Activated naive CD4-positive, alpha-beta T cell treated with anti-CD3 and anti-CD28 coated beads, Interleukin-2, amount 50 U/mL, for 24 hours (primary cell): ENCODE measurements at regions not wholly inside any gene's neighbourhood (a gene's known extent, or its start where the extent isn't known, plus 50 kb on each side); places are given as distances from the start of the nearest gene placed in this dataset.
"Not testable (repeated sequence)": the region's sequence is repeated elsewhere in the genome, so short reads cannot be mapped to it uniquely, and the experiment has no call there.

Source experiments
- H3K27ac Mint-ChIP-seq: one replicate; pipeline ENCODE4 v1.8.0; 2021; ENCODE audit warnings: mild to moderate bottlenecking, mixed read lengths
- H3K27me3 Mint-ChIP-seq: one replicate; pipeline ENCODE4 v1.8.0; 2021; ENCODE audit warnings: mixed read lengths
- H3K36me3 Mint-ChIP-seq: one replicate; pipeline ENCODE4 v1.8.0; 2021; ENCODE audit warnings: mixed read lengths
- H3K4me1 Mint-ChIP-seq: one replicate; pipeline ENCODE4 v1.8.0; 2021; ENCODE audit warnings: mixed read lengths
- H3K4me3 Mint-ChIP-seq: one replicate; pipeline ENCODE4 v1.8.0; 2021; ENCODE audit warnings: mild to moderate bottlenecking, mixed read lengths
- H3K9me3 Mint-ChIP-seq: one replicate; pipeline ENCODE4 v1.8.0; 2021; ENCODE audit warnings: mixed read lengths

DNA sequence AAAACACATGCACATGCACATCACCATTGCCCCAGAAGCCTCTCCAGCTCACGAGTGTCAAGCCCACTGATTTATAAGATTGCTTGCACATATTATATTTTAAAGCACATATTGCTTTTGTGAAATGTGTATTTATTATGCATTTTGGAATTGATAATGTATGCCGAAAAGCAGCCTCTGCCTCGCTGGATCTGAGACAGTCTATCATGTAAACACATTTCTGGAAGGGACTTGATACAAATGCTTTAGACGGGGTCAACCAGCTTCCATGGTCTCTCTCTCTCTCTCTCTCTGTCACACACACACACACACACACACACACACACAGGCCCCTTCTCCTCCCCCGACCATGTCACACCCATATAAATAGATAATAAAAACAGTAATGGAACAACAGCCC is 203.8 kb downstream of the TUBA3C start:
- Mint-ChIP-seq H3K9me3 (peaks cover 1% of the 10 kb centered on the region), H3K27ac (no peak overlapping the region), H3K4me1 (no peaks in the 10 kb centered on the region), H3K27me3 (no peaks in the 10 kb centered on the region), H3K36me3 (peaks cover 2% of the 10 kb centered on the region), H3K4me3 (no peak overlapping the region)

DNA sequence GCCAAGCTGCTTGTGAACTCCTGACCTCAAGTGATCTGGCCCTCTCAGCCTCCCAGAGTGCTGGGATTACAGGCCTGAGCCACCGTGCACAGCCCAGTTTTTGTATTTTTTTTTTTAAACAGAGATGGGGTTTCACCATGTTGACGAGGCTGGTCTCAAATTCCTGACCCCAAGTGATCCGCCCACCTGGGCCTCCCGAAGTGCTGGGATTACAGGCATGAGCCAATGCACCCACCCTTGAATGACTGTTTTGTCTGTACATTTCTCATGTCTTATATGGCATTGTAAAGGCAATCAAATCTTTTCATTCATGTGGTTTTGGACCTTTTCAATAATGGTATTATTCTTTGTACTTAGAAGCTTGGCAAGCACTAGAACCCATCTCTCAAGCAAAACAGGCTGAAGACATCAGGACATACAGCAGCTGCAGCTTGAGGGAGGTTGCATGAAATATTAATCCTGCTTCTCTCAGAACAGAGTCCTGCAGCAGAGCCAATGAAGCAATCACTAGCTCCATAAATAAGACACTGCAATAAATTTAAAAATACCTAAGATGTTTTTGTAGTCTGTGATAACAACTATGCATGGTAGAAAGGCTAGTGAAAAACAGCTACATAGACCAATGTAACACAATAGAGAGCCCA is 209.9 kb downstream of the TUBA3C start:
- Mint-ChIP-seq H3K27me3 (peaks cover 1% of the 10 kb centered on the region), H3K9me3 (no peaks in the 10 kb centered on the region), H3K4me3 (no peak overlapping the region), H3K4me1 (no peaks in the 10 kb centered on the region), H3K36me3 (peaks cover 2% of the 10 kb centered on the region), H3K27ac (no peak overlapping the region)

DNA sequence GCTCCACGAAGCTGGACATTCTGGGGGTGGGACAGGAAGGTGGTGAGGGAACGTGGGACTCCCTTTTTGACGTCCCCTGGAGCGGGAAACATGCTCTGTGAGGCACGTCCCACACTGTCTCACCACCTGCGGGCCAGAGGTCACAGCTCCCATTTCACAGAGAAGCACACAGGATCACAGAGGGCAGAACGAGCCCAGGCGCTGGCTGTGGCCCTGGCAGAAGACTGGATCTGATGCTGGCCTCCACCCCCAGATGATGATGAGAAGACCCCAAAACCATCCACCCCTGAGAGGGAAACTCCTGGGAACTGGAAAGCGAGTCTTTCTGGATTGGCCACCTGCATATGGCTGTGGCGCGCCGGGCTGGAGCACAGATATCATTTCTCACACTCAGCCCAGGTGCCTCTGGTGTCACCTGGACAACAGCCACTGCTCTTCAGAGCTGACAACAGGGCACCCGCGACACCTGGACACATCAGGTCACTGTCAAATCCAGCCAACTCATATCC is 216.2 kb downstream of the TUBA3C start:
- no peak overlapping the region for H3K27ac Mint-ChIP-seq
- no peaks in the 10 kb centered on the region for H3K36me3 Mint-ChIP-seq
- no peaks in the 10 kb centered on the region for H3K9me3 Mint-ChIP-seq
- H3K4me3 Mint-ChIP-seq = no peak overlapping the region
- H3K4me1 Mint-ChIP-seq = no peaks in the 10 kb centered on the region
- H3K27me3 Mint-ChIP-seq = no peaks in the 10 kb centered on the region

DNA sequence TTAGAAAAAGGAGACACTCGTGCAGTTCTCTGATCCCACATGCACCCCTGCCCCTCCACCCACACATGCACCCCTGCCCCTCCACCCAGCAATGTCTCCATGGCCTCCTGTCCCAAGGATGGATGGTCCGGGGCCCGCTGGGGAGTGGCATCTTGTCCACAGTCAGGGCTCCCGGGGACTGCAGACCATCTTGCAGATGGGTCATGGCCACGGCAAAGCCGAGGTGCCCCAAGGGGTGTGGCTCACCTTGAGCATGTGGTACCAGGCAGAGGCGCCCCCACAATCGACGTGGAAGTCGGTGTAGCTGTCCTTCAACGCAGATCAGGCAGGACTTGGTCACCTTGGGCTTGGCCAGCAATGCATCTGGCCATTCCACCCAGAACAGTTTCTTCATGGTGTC is 216.7 kb downstream of the TUBA3C start:
- no peak overlapping the region for H3K27ac Mint-ChIP-seq
- no peaks in the 10 kb centered on the region for H3K27me3 Mint-ChIP-seq
- H3K4me3 Mint-ChIP-seq = no peak overlapping the region
- no peaks in the 10 kb centered on the region for H3K36me3 Mint-ChIP-seq
- H3K9me3 Mint-ChIP-seq = no peaks in the 10 kb centered on the region
- no peaks in the 10 kb centered on the region for H3K4me1 Mint-ChIP-seq

DNA sequence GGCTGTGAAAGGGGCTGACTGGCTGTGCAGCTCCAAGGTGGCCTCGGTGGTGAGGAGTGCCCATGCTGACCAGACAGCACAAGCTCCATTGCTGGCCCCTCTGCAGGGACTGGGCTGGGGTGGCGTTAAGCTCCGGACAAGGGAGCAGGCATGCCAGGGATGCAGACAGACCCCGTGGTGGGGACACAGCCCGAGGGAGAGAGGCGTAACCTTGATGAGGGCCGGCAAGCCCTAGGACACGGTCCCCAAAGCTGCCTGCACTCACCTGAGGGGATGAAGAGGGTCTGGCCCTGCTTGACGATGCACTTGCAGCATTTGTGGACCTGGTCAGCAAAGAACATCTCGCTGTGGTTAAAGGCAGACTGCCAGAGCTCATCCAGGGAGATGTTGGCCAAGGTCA is 217.9 kb downstream of the TUBA3C start:
- not testable (repeated sequence) for H3K27ac Mint-ChIP-seq, H3K36me3 Mint-ChIP-seq, H3K4me1 Mint-ChIP-seq, H3K27me3 Mint-ChIP-seq, H3K9me3 Mint-ChIP-seq, H3K4me3 Mint-ChIP-seq

DNA sequence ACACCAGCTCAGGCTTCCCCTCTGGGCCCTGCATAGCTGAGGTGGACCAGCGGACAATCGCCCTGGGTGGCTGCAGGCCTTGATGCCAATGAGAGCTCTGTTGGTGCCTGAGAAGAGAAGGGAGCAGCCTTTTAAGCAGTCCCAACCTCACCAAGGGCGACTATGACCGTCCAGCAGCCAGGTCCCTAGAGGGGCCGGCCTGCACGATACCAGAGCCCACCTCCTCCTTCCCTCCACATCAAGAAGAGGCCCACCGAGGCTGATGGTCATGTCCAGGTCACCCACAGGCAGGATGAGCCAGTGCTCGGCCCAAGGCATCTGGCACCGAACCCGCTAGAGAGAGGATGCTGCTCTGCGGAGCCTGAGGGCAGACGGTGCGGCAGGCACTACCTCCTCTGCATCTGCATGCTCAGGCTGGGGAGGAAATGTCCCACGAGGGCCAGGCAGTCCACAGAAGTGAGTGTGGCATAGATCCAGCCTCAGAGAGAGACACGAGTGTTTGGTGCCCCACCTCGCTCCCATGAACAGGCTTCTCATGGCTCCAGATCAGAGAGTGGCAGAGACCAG is 219.4 kb downstream of the TUBA3C start:
- H3K4me3 Mint-ChIP-seq = no peak overlapping the region
- H3K9me3 Mint-ChIP-seq = no peaks in the 10 kb centered on the region
- H3K36me3 Mint-ChIP-seq = no peaks in the 10 kb centered on the region
- H3K4me1 Mint-ChIP-seq = no peaks in the 10 kb centered on the region
- H3K27ac Mint-ChIP-seq = no peak overlapping the region
- H3K27me3 Mint-ChIP-seq = no peaks in the 10 kb centered on the region

DNA sequence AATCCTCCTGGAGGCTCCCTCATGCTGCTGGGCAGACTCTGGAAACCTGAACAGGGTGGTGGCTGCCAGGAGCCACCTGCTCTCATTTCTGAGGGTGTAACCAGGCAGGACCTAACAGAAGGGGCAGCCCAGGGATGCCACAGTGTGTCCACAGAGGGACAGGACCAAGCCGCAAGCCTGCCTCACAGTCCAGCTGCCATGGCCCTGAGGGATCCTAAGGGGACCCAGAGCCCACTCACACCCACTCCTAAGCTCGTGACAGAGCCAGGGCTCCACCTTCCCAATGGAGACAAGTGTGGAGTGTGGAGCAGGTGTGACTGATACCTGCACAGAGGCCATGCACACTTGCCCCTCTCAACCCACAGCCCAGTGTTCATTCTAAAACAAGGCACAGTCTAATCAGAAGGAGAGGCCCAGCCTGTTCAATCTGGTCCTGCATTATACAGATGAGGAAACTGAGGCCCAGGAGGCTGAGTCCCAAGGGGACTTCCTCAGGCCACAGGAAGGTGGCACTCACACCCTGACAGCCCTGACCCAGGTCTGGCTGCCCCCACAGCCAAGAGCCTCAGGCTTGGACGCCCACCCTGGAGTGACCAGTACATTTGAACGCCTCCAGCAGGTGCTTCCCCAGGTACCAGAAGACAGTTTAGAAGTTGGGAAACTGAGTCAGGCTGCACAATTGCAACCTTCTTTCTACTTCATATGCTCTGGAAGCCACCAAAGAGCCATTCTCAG is 220.1 kb downstream of the TUBA3C start:
- Mint-ChIP-seq H3K27ac (no peak overlapping the region), H3K9me3 (peaks cover 6% of the 10 kb centered on the region), H3K36me3 (peaks cover 3% of the 10 kb centered on the region), H3K4me3 (no peak overlapping the region), H3K27me3 (no peaks in the 10 kb centered on the region), H3K4me1 (no peaks in the 10 kb centered on the region)

DNA sequence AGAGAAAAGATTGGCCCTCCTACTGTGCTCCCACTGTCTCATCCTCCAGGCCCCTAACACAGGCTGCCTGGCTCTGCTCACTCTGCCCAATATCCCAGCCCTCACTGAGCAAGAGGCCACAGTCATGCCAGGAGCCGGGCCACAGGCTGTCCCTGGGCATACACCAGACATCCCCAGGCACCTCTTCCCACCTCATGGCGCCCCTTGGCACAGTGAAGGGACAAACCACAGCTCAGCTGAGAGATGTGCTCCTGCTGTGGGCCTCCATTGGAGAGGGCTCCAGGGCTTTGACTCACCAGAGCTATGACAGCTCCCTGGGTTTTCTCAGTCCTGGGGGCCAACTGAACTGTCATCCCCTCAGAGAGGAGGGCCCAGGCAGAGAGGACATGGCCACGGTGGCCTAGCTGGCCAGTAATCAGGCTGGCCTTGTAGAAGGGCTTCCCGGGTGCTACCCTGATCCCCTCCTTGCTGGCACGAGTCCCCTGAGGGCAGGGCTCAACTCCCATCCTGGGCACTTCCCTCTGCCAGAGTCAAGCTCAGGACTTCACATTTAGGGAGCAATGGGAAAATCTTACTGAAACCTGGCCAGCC is 220.9 kb downstream of the TUBA3C start:
- peaks cover 6% of the 10 kb centered on the region for H3K36me3 Mint-ChIP-seq
- no peaks in the 10 kb centered on the region for H3K27me3 Mint-ChIP-seq
- no peaks in the 10 kb centered on the region for H3K4me1 Mint-ChIP-seq
- H3K27ac Mint-ChIP-seq = no peak overlapping the region
- peaks cover 10% of the 10 kb centered on the region for H3K9me3 Mint-ChIP-seq
- no peak overlapping the region for H3K4me3 Mint-ChIP-seq

DNA sequence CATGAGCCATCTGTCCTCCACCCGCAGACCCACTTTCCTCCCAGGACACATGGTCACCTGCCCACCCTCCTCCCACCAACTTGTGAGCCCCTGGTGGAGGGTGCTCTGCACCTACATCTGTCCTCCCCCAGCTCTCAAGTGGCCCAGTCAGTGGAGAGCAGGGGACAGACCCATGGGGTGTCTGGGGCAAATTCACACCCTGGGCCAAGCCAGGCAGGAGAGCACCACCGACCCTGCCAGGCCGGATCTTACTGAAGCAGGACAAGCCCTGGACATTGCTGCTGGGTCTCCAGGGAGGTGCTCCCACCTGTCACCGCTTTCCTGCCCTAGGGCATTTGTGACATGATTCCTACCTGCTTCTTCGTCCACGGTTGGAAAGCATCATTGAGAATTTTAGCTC is 221.6 kb downstream of the TUBA3C start:
- Mint-ChIP-seq H3K9me3 (peaks cover 10% of the 10 kb centered on the region), H3K27me3 (no peaks in the 10 kb centered on the region), H3K4me1 (no peaks in the 10 kb centered on the region), H3K4me3 (no peak overlapping the region), H3K36me3 (peaks cover 6% of the 10 kb centered on the region), H3K27ac (no peak overlapping the region)

DNA sequence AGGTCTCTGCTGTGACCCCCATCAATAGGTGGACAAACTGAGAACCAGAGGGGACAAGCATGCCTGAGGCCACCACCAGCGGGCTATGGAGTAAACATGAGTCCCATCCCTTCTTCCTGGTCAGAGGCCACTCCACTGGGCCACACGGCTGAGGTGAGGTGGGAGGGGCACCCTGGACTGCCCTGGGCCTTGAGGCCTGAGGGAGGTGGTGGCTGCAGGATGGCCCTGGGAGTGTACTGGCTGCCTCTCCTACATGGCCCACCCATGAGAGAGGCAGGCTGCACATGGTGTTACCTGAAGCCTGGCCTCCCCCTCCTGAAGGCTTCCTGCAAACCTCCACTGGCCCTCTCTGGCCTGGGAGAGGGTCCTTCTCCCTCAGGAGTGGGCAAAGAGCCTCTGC is 222.4 kb downstream of the TUBA3C start:
- peaks cover 6% of the 10 kb centered on the region for H3K36me3 Mint-ChIP-seq
- H3K4me3 Mint-ChIP-seq = no peak overlapping the region
- H3K9me3 Mint-ChIP-seq = peaks cover 10% of the 10 kb centered on the region
- H3K4me1 Mint-ChIP-seq = no peaks in the 10 kb centered on the region
- no peak overlapping the region for H3K27ac Mint-ChIP-seq
- no peaks in the 10 kb centered on the region for H3K27me3 Mint-ChIP-seq

DNA sequence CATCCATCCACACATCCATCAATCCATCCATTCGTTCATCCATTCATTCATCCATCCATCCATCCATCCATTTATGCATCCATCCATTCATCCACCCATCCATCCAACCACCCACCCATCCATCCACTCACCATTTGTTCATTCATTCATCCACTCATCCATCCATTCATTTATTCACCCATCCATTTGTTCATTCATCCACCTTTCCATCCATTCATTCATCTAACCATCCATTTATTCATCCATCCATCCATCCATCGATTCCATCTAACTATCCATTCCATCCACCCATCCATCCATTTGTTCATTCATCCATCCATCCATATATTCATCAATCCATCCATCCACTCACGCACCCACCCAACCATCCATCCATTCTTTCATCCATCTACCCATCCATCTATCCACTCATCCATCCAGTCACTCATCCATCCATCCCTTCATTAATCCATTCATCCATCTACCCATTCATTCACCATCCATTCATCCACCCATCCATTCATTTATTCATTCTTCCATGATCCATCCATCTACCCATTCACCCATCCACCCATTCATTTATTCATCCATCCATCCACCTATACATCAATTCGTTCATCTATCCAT is 225.0 kb downstream of the TUBA3C start:
- Mint-ChIP-seq H3K4me3 (no peak overlapping the region), H3K27me3 (no peaks in the 10 kb centered on the region), H3K36me3 (peaks cover 6% of the 10 kb centered on the region), H3K27ac (no peak overlapping the region), H3K9me3 (peaks cover 10% of the 10 kb centered on the region), H3K4me1 (no peaks in the 10 kb centered on the region)

DNA sequence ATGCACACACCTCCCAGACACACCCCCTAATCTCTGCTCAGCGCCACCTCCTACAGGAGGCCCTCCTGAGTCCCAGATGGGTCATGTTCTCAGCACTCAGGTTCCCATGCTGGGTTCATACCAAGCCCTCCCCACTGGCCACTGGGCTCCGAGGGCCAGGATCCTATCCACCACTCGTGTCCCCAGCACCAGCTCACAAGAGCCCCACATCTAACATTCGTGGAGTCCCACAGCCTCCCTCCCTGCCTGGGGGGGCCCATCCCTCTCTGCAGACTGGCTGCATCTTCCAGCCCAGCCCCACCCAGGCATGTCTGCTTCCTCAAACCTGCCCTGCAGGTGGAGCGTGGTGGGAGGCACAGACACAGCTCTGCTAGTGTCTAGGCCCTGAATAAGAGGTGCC is 227.4 kb downstream of the TUBA3C start:
- no peak overlapping the region for H3K27ac Mint-ChIP-seq
- H3K36me3 Mint-ChIP-seq = peaks cover 6% of the 10 kb centered on the region
- no peaks in the 10 kb centered on the region for H3K4me1 Mint-ChIP-seq
- H3K27me3 Mint-ChIP-seq = no peaks in the 10 kb centered on the region
- H3K9me3 Mint-ChIP-seq = peaks cover 10% of the 10 kb centered on the region
- no peak overlapping the region for H3K4me3 Mint-ChIP-seq

DNA sequence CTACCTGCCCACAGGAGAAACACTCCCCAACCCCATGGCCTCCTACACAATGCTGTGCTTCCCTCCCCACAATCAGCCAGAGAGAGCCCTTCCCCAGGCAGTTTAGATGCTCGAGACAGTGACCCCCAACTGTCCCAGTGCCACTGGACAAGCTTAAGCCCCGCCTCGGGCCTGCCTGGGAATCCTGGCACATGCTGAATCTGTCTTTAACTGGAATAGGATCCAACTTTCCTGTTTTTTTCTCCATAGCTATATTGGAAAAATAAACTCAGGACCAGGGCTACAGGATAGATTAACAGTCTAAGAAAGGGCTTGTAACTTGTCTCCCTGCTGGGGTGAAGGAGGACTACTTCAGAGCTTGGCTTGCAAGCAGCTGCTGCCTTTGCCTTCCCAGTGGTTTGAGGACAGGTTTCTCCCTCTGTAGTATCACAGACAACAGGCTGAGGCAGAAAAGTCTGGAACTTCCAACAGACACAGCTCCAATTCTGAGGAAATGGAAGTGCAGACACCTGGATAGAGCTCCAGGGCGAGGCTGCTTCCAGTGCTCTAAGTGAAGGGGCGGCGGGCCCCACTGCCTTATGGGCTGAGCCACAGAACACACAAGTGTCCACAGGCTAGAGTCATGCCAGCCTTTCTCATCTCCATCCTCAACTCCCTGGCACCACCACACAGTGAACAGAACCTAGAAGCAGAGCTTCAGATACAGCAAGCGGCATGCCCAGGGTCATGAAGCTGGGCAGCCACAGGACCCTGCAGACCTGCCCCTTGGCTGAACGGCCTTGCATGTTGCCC is 228.3 kb downstream of the TUBA3C start:
- Mint-ChIP-seq H3K4me3 (no peak overlapping the region), H3K4me1 (no peaks in the 10 kb centered on the region), H3K36me3 (peaks cover 6% of the 10 kb centered on the region), H3K27ac (no peak overlapping the region), H3K9me3 (peaks cover 10% of the 10 kb centered on the region), H3K27me3 (no peaks in the 10 kb centered on the region)

DNA sequence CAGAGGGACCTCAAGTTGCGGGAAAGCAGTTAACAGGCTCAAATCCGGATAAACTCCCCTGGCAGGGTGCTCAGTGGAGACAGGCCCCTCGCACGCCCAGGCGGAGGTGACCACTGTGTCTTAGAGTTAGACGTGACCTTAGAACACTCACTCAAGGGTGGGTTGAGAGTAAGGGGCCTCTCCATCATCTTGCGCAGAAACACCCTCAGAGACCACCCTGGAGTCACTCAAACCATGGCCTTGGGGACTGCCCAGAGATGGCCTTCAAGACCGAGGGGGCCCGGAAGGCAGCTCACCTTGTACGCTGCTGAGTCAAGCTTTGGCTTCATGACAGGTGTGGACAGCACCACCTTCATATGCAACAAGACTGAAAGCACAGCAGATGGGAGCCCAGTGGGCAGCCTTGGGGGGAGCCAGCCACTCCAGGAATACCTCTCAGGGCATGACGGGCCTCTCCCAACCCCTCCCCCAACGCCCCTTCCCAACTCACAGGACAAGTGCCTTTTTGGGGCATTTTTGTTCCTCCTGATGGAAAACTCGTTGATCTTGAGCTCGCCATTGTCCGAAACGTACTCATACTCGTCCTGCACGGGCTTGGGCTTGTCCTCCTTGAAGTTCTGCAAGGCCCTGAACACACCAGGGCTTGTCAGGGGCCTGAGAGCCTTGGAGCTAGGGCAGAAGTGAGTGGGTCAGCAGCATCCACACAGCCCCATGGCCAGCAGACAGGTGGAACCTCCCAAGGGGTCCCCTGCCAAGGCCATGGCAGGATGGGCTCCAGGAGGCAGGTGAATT is 229.2 kb downstream of the TUBA3C start:
- H3K27me3 Mint-ChIP-seq = no peaks in the 10 kb centered on the region
- peaks cover 6% of the 10 kb centered on the region for H3K36me3 Mint-ChIP-seq
- H3K4me1 Mint-ChIP-seq = no peaks in the 10 kb centered on the region
- H3K27ac Mint-ChIP-seq = no peak overlapping the region
- H3K4me3 Mint-ChIP-seq = no peak overlapping the region
- H3K9me3 Mint-ChIP-seq = peaks cover 10% of the 10 kb centered on the region
